Erythroblast (primary cell): ENCODE measurements at regions not wholly inside any gene's neighbourhood (a gene's known extent, or its start where the extent isn't known, plus 50 kb on each side); places are given as distances from the start of the nearest gene placed in this dataset.

Experiments
- GATA1 ChIP-seq: IDR thresholded peaks from 2 replicates; pipeline ENCODE4 v1.6.1; 2011; ENCODE audit warnings: low read depth, mild to moderate bottlenecking, control low read depth, low read length, moderate library complexity
- POLR2A ChIP-seq: IDR thresholded peaks from 2 replicates; pipeline ENCODE4 v1.6.1; 2011; ENCODE audit warnings: mild to moderate bottlenecking, low read length

GRCh38 chr1:95451054-95451453, 217.0 kb downstream of the RWDD3 start:
- TF ChIP-seq POLR2A (no peak), GATA1 (no peak)
